ENCODE measurements at regions not wholly inside any gene's neighbourhood (a gene's known extent, or its start where the extent isn't known, plus 50 kb on each side); places are given as distances from the start of the nearest gene placed in this dataset.

DNA sequence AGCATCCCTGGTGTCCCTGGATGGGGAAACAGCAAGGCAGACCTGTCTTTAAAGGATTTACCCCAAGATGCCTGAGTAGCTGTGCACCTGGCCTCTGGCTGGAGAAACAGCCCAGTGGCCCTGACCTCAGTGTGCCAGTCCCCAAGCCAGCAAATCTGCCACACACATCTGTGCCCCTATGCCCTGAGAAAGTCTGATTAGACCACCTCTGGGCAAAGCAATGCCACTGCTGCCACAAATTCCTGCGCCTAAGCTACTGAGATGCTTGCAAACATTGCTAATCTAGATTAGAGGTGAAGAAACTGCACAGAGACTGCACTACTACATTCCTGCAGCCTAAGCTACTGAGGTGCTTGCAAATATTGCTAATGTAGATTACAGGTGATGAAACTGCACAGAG, 269.6 kb downstream of the CEMIP2 start (continued):
- TF ChIP-seq, protein P1, sequence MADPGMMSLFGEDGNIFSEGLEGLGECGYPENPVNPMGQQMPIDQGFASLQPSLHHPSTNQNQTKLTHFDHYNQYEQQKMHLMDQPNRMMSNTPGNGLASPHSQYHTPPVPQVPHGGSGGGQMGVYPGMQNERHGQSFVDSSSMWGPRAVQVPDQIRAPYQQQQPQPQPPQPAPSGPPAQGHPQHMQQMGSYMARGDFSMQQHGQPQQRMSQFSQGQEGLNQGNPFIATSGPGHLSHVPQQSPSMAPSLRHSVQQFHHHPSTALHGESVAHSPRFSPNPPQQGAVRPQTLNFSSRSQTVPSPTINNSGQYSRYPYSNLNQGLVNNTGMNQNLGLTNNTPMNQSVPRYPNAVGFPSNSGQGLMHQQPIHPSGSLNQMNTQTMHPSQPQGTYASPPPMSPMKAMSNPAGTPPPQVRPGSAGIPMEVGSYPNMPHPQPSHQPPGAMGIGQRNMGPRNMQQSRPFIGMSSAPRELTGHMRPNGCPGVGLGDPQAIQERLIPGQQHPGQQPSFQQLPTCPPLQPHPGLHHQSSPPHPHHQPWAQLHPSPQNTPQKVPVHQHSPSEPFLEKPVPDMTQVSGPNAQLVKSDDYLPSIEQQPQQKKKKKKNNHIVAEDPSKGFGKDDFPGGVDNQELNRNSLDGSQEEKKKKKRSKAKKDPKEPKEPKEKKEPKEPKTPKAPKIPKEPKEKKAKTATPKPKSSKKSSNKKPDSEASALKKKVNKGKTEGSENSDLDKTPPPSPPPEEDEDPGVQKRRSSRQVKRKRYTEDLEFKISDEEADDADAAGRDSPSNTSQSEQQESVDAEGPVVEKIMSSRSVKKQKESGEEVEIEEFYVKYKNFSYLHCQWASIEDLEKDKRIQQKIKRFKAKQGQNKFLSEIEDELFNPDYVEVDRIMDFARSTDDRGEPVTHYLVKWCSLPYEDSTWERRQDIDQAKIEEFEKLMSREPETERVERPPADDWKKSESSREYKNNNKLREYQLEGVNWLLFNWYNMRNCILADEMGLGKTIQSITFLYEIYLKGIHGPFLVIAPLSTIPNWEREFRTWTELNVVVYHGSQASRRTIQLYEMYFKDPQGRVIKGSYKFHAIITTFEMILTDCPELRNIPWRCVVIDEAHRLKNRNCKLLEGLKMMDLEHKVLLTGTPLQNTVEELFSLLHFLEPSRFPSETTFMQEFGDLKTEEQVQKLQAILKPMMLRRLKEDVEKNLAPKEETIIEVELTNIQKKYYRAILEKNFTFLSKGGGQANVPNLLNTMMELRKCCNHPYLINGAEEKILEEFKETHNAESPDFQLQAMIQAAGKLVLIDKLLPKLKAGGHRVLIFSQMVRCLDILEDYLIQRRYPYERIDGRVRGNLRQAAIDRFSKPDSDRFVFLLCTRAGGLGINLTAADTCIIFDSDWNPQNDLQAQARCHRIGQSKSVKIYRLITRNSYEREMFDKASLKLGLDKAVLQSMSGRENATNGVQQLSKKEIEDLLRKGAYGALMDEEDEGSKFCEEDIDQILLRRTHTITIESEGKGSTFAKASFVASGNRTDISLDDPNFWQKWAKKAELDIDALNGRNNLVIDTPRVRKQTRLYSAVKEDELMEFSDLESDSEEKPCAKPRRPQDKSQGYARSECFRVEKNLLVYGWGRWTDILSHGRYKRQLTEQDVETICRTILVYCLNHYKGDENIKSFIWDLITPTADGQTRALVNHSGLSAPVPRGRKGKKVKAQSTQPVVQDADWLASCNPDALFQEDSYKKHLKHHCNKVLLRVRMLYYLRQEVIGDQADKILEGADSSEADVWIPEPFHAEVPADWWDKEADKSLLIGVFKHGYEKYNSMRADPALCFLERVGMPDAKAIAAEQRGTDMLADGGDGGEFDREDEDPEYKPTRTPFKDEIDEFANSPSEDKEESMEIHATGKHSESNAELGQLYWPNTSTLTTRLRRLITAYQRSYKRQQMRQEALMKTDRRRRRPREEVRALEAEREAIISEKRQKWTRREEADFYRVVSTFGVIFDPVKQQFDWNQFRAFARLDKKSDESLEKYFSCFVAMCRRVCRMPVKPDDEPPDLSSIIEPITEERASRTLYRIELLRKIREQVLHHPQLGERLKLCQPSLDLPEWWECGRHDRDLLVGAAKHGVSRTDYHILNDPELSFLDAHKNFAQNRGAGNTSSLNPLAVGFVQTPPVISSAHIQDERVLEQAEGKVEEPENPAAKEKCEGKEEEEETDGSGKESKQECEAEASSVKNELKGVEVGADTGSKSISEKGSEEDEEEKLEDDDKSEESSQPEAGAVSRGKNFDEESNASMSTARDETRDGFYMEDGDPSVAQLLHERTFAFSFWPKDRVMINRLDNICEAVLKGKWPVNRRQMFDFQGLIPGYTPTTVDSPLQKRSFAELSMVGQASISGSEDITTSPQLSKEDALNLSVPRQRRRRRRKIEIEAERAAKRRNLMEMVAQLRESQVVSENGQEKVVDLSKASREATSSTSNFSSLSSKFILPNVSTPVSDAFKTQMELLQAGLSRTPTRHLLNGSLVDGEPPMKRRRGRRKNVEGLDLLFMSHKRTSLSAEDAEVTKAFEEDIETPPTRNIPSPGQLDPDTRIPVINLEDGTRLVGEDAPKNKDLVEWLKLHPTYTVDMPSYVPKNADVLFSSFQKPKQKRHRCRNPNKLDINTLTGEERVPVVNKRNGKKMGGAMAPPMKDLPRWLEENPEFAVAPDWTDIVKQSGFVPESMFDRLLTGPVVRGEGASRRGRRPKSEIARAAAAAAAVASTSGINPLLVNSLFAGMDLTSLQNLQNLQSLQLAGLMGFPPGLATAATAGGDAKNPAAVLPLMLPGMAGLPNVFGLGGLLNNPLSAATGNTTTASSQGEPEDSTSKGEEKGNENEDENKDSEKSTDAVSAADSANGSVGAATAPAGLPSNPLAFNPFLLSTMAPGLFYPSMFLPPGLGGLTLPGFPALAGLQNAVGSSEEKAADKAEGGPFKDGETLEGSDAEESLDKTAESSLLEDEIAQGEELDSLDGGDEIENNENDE (IDR thresholded peaks at IDR 0.05; ENCODE audit: insufficient replicate concordance, low read length) = no peak
- no peak for TF ChIP-seq GTF2F1 (IDR thresholded peaks at IDR 0.05; ENCODE audit: borderline replicate concordance, low read depth, low read length)
